WTC11 (cell line): ENCODE measurements at regions not wholly inside any gene's neighbourhood (a gene's known extent, or its start where the extent isn't known, plus 50 kb on each side); places are given as distances from the start of the nearest gene placed in this dataset.

ENCODE experiments used
- CTCF ChIP-seq: fragments of 200-600 bp; IDR thresholded peaks from 2 replicates; pipeline ENCODE4 v1.8.0; 2022; ENCODE audit warnings: antibody characterized with exemption
- EMX1 ChIP-seq: fragments of 250-450 bp; sonication (Bioruptor Pico); IDR thresholded peaks from 2 replicates; pipeline ENCODE4 v1.8.0; 2021; ENCODE audit warnings: mild to moderate bottlenecking
- RORB ChIP-seq: fragments of 250-450 bp; sonication (Bioruptor Pico); IDR thresholded peaks from 2 replicates; pipeline ENCODE4 v1.9.0; 2021; ENCODE audit warnings: mild to moderate bottlenecking
- ZNF232 ChIP-seq: sonication (generic); formaldehyde crosslinking; IDR thresholded peaks from 2 replicates; pipeline ENCODE4 v1.8.0; 2022; ENCODE audit warnings: mild to moderate bottlenecking, missing genetic modification reagents
- TF ChIP-seq, protein P1 (sequence below): fragments of 250-450 bp; sonication (Bioruptor Pico); conservative IDR thresholded peaks from 2 replicates; pipeline ENCODE4 v1.9.0; 2021; ENCODE audit warnings: mild to moderate bottlenecking
- TF ChIP-seq, protein P2 (sequence below): sonication (generic); formaldehyde crosslinking; IDR thresholded peaks from 2 replicates; pipeline ENCODE4 v1.8.0; 2023; ENCODE audit warnings: mild to moderate bottlenecking, missing genetic modification reagents

DNA sequence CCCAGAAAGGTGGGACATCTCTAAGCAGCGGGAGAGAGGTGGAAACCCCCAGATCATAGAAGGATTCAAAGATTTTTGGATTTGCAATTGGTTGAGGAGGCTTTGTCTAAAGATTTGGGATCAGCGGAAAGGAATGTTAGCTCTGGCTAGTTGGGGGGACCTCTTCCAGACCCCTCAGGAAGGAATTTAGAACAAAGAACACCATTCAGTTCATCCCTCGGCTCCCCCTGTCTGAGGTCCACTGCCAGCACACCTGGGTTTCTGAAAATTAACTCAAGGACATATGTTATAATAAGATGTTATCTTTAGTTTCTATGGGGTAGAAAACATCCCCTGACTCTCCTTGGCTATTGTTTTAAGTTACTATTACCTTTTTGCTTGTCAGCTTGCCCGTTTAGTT lies 163.6 kb downstream of the CEP135 start:
- TF ChIP-seq CTCF (no peak), EMX1 (CRISPR knock-in tag) (no peak), RORB (no peak), ZNF232 (no peak)
- TF ChIP-seq, protein P1, sequence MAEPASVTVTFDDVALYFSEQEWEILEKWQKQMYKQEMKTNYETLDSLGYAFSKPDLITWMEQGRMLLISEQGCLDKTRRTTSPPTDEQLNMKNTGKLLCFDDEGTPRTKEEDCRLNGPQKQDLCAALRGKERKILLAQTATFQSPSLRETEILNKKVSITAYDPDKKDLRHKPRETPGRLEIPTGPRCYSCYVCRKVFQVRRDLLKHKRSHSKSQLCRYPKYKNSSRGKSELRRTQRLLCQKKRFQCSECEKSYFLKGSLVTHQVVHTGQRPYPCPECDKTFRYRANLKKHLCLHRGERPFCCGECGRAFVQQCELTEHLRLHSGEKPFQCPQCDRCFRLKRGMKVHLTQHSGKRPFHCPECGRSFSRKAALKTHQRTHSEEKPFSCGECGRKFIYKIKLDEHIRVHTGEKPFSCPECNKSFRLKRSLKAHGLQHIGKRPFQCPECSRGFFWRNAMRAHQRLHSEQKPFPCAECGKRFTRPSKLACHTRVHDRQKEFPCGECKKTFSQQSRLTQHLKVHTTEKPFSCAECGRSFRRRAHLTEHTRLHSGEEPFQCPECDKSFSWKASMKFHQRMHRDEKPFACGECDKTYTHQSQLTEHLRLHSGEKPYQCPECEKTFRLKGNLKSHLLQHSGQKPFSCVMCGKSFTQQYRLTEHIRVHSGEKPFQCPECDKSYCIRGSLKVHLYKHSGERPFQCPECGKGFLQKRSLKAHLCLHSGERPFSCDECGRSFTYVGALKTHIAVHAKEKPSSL, result no peak
- TF ChIP-seq, protein P2, sequence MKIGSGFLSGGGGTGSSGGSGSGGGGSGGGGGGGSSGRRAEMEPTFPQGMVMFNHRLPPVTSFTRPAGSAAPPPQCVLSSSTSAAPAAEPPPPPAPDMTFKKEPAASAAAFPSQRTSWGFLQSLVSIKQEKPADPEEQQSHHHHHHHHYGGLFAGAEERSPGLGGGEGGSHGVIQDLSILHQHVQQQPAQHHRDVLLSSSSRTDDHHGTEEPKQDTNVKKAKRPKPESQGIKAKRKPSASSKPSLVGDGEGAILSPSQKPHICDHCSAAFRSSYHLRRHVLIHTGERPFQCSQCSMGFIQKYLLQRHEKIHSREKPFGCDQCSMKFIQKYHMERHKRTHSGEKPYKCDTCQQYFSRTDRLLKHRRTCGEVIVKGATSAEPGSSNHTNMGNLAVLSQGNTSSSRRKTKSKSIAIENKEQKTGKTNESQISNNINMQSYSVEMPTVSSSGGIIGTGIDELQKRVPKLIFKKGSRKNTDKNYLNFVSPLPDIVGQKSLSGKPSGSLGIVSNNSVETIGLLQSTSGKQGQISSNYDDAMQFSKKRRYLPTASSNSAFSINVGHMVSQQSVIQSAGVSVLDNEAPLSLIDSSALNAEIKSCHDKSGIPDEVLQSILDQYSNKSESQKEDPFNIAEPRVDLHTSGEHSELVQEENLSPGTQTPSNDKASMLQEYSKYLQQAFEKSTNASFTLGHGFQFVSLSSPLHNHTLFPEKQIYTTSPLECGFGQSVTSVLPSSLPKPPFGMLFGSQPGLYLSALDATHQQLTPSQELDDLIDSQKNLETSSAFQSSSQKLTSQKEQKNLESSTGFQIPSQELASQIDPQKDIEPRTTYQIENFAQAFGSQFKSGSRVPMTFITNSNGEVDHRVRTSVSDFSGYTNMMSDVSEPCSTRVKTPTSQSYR (CRISPR knock-in tag), result no peak
